ENCODE measurements at regions not wholly inside any gene's neighbourhood (a gene's known extent, or its start where the extent isn't known, plus 50 kb on each side); places are given as distances from the start of the nearest gene placed in this dataset.

DNA sequence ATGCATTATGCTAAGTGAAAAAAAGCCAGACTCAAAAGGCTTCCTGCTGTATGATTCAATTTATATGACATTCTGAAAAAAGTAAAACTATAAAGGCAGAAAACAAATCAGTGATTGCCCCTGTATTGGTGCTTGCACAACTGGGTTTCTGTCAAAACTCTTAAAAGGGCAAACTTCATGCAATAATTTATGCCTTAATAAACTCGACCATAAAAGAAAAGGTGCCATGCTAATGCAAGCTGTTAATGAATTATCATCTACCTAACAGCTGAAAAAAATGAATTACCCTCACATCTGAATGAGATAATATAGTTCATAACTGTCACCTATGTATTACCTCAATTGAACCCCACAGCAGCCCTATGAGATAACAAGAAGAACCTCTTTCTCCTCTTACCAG lies 120.8 kb upstream of the ATP1A1 start:
- no peak for TF ChIP-seq BHLHE40 (IDR thresholded peaks at IDR 0.05; ENCODE audit: low read depth, low read length)
- no peak for TF ChIP-seq CTCF (conservative IDR thresholded peaks at IDR 0.05; ENCODE audit: low read depth, low read length)
- TF ChIP-seq MAFK (IDR thresholded peaks at IDR 0.05; ENCODE audit: low read depth, low read length), result no peak
- no peak for TF ChIP-seq POLR2A (IDR thresholded peaks at IDR 0.05; ENCODE audit: low read depth, low read length)
- no peak for TF ChIP-seq SMC3 (IDR thresholded peaks at IDR 0.05; ENCODE audit: low read depth, low read length)
- no peak for TF ChIP-seq MAZ (IDR thresholded peaks at IDR 0.05; ENCODE audit: borderline replicate concordance, low read depth, low read length)
- TF ChIP-seq CHD1 (IDR thresholded peaks at IDR 0.05; ENCODE audit: low read depth, low read length), result no peak
- no peak for TF ChIP-seq FOS (IDR thresholded peaks at IDR 0.05; ENCODE audit: low read depth, low read length)
- TF ChIP-seq, protein P1, sequence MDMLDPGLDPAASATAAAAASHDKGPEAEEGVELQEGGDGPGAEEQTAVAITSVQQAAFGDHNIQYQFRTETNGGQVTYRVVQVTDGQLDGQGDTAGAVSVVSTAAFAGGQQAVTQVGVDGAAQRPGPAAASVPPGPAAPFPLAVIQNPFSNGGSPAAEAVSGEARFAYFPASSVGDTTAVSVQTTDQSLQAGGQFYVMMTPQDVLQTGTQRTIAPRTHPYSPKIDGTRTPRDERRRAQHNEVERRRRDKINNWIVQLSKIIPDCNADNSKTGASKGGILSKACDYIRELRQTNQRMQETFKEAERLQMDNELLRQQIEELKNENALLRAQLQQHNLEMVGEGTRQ (IDR thresholded peaks at IDR 0.05; ENCODE audit: low read depth, low read length), result no peak
- no peak for TF ChIP-seq RAD21 (IDR thresholded peaks at IDR 0.05; ENCODE audit: low read length)
- TF ChIP-seq MXI1 (IDR thresholded peaks at IDR 0.05; ENCODE audit: borderline replicate concordance, low read depth, low read length), result no peak
